SJCRH30 (cell line): ENCODE measurements at regions not wholly inside any gene's neighbourhood (a gene's known extent, or its start where the extent isn't known, plus 50 kb on each side); places are given as distances from the start of the nearest gene placed in this dataset.

ENCODE experiments used
- DNase-seq, 2 experiments: peaks; one replicate each; pipeline ENCODE4 v3.0.0-alpha.2; 2015 to 2020
- H3K27ac ChIP-seq: fragments of 250-450 bp; sonication (Bioruptor Pico); 2 replicates; pipeline ENCODE4 v1.5.1; 2020; ENCODE audit warnings: mild to moderate bottlenecking, moderate library complexity
- H3K27me3 ChIP-seq: fragments of 250-450 bp; sonication (Bioruptor Pico); 2 replicates; pipeline ENCODE4 v1.5.1; 2020; ENCODE audit warnings: mild to moderate bottlenecking, moderate library complexity
- H3K36me3 ChIP-seq: fragments of 250-450 bp; sonication (Bioruptor Pico); 2 replicates; pipeline ENCODE4 v1.5.1; 2020; ENCODE audit warnings: mild to moderate bottlenecking, moderate library complexity
- H3K4me1 ChIP-seq: fragments of 250-450 bp; sonication (Bioruptor Pico); 2 replicates; pipeline ENCODE4 v1.5.1; 2020; ENCODE audit warnings: mild to moderate bottlenecking, moderate library complexity
- H3K4me3 ChIP-seq: fragments of 250-450 bp; sonication (Bioruptor Pico); 2 replicates; pipeline ENCODE4 v1.5.1; 2020; ENCODE audit warnings: mild to moderate bottlenecking, moderate library complexity
- H3K9me3 ChIP-seq: fragments of 250-450 bp; sonication (Bioruptor Pico); replicated peaks from 2 replicates; pipeline ENCODE4 v1.5.1; 2020; ENCODE audit warnings: mild to moderate bottlenecking, moderate library complexity

DNA sequence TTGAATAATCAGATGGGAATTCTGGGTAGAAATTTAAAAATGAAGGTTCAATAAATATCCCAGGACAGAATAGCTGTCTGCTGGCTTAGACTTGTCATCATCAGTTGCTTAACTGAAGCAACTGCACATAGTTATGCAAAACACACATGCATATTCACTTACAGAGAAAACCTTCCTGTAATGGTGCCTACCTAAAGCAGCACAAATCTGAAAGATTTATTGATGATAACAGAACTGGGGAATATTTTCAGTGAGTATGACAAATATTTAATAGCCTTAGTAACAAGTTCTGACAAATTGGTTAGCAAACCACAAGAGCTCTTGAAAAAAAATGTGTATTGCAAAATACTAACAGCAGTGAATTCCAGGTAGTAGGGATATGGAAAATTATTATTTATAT is 606.8 kb upstream of the BOD1L1 start:
- Histone ChIP-seq H3K27me3 (no peaks in the 10 kb centered on the region), H3K4me1 (no peaks in the 10 kb centered on the region), H3K4me3 (no peak overlapping the region), H3K27ac (no peak overlapping the region), H3K9me3 (no peaks in the 10 kb centered on the region), H3K36me3 (no peaks in the 10 kb centered on the region)
- DNase-seq, result no peak

DNA sequence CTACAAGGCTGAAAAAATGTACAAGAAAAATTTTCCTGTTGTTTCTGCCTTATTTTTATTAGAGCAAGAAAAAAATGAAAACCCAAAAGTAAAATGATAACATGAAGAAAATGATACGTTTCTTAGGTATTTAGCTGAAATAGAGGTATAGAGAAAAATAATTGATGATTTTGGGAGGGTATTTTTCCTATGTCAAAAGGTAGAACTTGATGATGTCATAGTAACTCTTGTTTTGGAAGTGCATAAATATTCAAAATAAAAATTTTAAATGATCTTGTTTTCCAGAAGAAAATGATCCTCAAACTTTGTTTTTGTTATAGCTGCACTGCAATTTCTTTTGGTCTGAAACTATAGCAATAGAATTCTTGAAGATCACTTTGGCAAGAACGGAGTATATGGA is 608.8 kb upstream of the BOD1L1 start:
- no peaks in the 10 kb centered on the region for H3K36me3 ChIP-seq
- H3K27me3 ChIP-seq, result no peaks in the 10 kb centered on the region; the same call in 1 of the 2 replicates
- no peaks in the 10 kb centered on the region for H3K4me1 ChIP-seq
- DNase-seq, result no peak
- H3K4me3 ChIP-seq, result no peak overlapping the region
- no peaks in the 10 kb centered on the region for H3K9me3 ChIP-seq
- H3K27ac ChIP-seq, result no peak overlapping the region

DNA sequence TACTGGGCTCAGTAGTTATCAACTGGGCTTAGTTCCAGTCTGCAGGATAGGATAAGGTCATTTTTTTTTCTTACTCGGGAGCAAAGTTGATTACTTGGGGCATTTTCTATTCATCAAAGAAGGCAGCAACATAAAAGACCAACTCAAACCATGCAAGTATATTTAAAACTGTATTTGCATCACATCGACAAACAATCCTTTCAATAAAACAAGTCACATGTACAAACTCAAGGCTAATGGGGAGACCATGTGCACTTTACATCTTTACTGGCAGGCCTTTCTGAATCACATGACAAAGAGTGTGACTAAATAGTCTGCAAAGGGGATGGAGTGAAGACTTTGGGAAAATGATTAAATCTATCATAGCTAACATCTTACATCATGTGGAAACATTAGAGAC is 610.4 kb upstream of the BOD1L1 start:
- Histone ChIP-seq H3K27me3 (no peaks in the 10 kb centered on the region; the same call in 1 of the 2 replicates), H3K36me3 (no peaks in the 10 kb centered on the region), H3K9me3 (no peaks in the 10 kb centered on the region), H3K4me1 (no peaks in the 10 kb centered on the region), H3K4me3 (no peak overlapping the region), H3K27ac (no peak overlapping the region)
- DNase-seq, result no peak

DNA sequence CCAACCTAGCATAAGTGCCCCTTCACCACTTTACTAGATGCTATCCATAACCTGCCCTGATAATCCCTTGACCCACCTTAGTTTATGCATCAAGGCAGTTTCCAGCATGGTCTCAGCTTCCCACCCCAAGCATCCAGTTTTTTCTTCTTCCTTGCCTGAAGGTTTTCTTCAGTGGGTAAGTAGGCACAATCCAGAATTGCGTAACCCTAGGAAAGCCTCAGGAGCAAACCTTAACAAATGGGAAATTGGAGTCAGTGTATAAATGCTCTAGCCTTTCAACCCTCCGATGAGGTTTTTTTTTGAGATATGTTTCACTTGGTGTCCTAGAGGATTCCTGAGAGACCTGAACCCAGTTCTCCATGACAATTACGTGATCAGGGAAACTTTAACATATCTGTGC is 614.0 kb upstream of the BOD1L1 start:
- H3K4me3 ChIP-seq, result no peak overlapping the region
- H3K9me3 ChIP-seq, result no peaks in the 10 kb centered on the region
- H3K4me1 ChIP-seq, result no peaks in the 10 kb centered on the region
- no peak for DNase-seq
- no peak overlapping the region for H3K27ac ChIP-seq
- no peaks in the 10 kb centered on the region; the same call in 1 of the 2 replicates for H3K27me3 ChIP-seq
- H3K36me3 ChIP-seq, result no peaks in the 10 kb centered on the region

DNA sequence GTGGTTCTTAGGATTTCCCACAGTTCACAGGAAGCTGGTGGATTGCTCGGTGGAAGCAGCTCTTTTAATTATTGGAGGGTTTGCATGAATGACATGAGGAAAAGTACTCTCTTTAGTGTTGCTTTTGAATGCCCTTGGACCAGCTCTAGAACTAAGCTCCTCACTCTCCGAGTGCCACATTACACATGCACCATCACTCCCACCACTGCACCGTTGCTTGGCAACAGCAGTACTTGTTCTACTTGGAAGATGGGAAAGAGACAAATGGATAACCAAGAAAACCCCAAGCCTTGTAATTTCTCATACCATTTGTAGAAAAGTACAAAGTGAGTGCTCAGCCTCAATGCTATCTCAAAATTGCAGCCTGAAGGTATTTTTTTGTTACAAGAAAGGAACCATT is 620.2 kb upstream of the BOD1L1 start:
- Histone ChIP-seq H3K4me1 (no peaks in the 10 kb centered on the region), H3K27me3 (no peaks in the 10 kb centered on the region), H3K9me3 (no peaks in the 10 kb centered on the region), H3K36me3 (no peaks in the 10 kb centered on the region), H3K4me3 (no peak overlapping the region), H3K27ac (no peak overlapping the region)
- no peak for DNase-seq

DNA sequence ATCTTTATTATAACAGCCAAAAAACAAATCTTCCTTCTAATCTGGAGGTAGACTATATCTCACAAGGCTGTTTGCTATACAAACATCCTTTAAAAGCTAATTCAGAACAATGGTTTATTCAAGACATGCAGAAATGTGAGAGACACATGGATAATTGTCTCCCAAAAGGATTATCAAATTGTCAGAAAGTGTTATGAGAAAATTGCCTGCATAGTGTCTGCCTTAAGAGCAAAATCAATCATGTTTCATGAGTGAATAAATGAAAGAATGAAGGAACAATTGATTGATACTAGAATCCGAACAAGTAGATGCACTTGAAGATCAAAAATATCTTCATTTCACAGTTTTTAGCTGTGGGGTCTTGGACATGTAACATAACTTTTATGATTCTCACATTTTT is 621.7 kb upstream of the BOD1L1 start:
- no peaks in the 10 kb centered on the region for H3K9me3 ChIP-seq
- H3K36me3 ChIP-seq, result no peaks in the 10 kb centered on the region
- H3K27me3 ChIP-seq, result no peaks in the 10 kb centered on the region
- no peak overlapping the region for H3K27ac ChIP-seq
- no peak for DNase-seq
- H3K4me3 ChIP-seq, result no peak overlapping the region
- no peaks in the 10 kb centered on the region for H3K4me1 ChIP-seq

DNA sequence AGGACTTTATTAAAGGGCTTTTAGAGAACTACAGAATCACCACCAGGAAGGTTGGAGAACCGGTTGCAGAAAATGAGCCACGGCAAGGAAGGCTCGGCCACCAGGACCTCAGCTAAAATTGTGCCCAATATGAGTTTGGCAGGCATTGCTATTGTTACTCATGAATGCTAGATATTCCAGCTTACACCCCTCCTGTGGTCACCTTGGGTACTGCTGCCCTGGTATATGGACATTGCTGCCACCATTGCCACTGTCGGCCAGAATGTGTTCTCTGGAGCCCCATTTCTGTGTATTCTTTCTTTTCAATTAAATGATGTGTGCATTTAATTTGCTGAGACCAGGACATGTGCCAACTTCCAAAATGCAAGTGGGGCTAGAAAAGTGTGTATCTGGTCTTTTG is 626.7 kb upstream of the BOD1L1 start:
- peak; percentile 13 to 49 for DNase-seq
- no peaks in the 10 kb centered on the region for H3K4me1 ChIP-seq
- no peaks in the 10 kb centered on the region for H3K9me3 ChIP-seq
- H3K4me3 ChIP-seq, result no peak overlapping the region
- H3K27ac ChIP-seq, result no peak overlapping the region
- H3K36me3 ChIP-seq, result no peaks in the 10 kb centered on the region
- no peaks in the 10 kb centered on the region; the same call in 1 of the 2 replicates for H3K27me3 ChIP-seq

DNA sequence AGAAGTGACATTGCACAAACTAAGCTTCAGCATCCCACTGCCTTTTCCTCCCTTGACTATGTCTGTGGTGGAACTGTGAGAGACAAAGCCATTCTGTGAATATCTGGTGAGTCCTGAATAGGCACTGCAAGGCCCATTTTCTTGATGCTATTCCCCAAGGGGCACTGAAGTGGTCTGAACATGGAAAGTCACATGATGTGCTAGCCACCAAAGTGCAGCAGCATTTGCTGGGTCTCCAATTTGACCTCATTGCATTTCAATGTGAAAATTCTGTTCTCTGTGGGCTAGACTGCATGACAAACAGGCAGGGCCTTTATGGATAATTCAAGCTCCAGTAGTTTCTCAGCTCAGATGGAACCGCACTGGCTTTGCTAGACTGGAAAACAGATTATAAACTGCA is 627.4 kb upstream of the BOD1L1 start:
- Histone ChIP-seq H3K27ac (no peak overlapping the region), H3K27me3 (no peaks in the 10 kb centered on the region; the same call in 1 of the 2 replicates), H3K4me1 (no peaks in the 10 kb centered on the region), H3K9me3 (no peaks in the 10 kb centered on the region), H3K4me3 (no peak overlapping the region), H3K36me3 (no peaks in the 10 kb centered on the region)
- no peak for DNase-seq

DNA sequence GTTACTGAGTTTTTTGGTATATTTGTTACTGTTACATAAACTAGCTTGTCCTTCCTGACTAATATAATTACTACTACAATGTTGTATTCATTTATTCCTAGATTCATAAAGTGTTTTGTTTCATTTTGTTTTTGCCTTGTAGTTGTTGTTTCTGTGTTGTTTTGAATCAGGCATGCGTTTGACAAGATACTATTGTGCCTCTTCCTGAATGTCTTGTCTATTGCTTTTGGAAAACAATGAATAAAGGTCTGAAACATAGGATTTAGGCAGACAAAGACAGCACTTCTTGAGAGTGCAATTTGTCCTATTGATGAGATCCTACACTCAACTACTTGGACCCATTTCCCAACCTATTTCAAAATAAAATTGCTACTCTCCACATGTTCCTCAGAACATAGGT is 630.4 kb upstream of the BOD1L1 start:
- DNase-seq, result no peak
- no peak overlapping the region for H3K27ac ChIP-seq
- H3K36me3 ChIP-seq, result no peaks in the 10 kb centered on the region
- H3K4me3 ChIP-seq, result no peak overlapping the region
- H3K9me3 ChIP-seq, result no peaks in the 10 kb centered on the region
- H3K4me1 ChIP-seq, result no peaks in the 10 kb centered on the region
- H3K27me3 ChIP-seq, result no peaks in the 10 kb centered on the region; the same call in 1 of the 2 replicates

DNA sequence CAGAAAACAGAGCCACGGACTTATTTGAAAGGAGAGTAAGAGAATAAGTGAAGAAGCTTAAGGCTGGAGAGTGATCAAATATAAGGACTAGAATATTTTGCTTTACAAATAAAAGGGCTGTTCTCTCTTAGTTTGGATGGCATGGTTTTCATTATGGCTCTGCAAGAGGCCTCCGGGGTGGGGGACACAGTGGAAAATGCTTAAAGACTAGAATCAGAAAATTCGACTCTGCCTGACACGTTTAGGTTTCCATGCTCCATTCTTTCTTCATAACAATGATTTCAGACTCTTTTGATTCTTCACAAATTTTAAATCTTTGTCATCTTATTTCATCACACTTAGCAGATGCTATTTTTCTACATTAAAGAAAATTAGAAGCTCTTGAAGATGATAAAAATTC is 632.4 kb upstream of the BOD1L1 start:
- DNase-seq, result no peak
- Histone ChIP-seq H3K27me3 (no peaks in the 10 kb centered on the region; the same call in 1 of the 2 replicates), H3K27ac (no peak overlapping the region), H3K4me3 (no peak overlapping the region), H3K36me3 (no peaks in the 10 kb centered on the region), H3K9me3 (no peaks in the 10 kb centered on the region), H3K4me1 (no peaks in the 10 kb centered on the region)

DNA sequence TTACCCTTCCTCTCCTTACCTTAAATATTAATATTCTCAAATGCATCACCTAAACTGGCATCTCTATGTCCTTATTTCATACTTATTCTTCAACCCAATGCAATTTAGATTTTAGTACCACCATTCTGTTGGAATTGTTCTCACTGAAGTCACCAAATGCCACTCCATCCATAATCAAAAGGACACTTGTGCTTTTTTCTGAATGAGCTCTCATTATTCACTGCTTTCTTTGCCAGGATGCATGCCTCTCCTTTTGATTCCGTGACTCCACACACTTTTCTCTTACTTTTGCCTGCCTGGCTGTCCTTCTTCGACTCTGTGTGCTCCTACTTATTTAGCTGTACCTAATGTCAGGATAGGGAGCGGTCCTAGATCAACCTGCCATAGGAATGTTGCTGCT is 633.1 kb upstream of the BOD1L1 start:
- H3K27ac ChIP-seq, result no peak overlapping the region

DNA sequence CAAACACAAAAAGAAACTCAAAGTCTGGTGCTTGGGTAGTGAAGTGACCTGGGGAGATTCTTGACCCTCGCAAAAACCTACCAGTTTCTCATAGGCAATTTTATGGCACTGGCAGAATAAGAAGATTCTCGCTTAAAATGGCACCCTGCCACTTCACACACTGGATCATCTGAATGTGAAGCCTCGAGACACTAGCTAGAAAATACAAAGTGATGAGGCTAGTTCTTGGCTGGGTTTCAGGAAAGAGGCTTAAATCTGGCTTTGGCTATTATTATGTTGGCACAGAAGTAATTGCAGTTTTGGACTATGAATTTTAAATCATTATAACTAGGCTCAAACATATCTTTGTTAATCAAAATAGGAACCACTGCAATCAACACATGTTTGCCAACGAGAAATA is 634.7 kb upstream of the BOD1L1 start:
- no peak overlapping the region for H3K4me3 ChIP-seq
- DNase-seq, result no peak
- H3K27me3 ChIP-seq, result no peaks in the 10 kb centered on the region
- no peaks in the 10 kb centered on the region for H3K4me1 ChIP-seq
- no peaks in the 10 kb centered on the region for H3K36me3 ChIP-seq
- no peaks in the 10 kb centered on the region for H3K9me3 ChIP-seq
- H3K27ac ChIP-seq, result no peak overlapping the region

More for the DNA sequence above, 633.1 kb upstream of the BOD1L1 start:
- no peak overlapping the region for H3K4me3 ChIP-seq
- H3K27me3 ChIP-seq, result no peaks in the 10 kb centered on the region; the same call in 1 of the 2 replicates
- DNase-seq, result no peak
- no peaks in the 10 kb centered on the region for H3K4me1 ChIP-seq
- no peaks in the 10 kb centered on the region for H3K36me3 ChIP-seq
- no peaks in the 10 kb centered on the region for H3K9me3 ChIP-seq

DNA sequence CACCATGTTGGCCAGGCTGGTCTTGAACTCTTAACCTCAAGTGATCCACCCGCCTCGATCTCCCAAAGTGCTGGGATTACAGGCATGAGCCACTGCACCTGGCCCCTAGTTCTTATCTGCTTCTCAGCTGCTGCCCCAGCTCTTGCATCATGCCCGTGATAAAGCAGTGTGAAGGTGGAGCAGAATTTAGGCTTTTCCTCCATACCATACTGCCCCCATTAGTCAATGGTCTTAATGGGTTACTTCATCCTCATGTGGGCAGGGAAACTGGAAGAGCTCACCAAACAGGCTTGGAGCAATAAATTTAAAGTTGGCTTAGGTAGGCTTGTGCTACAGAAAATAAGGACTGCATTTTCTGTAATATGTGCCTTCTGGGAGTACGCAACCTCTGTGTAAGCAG is 636.9 kb upstream of the BOD1L1 start:
- DNase-seq, result peak in 1 of 2 experiments; percentile 1
- Histone ChIP-seq H3K36me3 (no peaks in the 10 kb centered on the region), H3K4me3 (no peak overlapping the region), H3K27ac (no peak overlapping the region), H3K4me1 (no peaks in the 10 kb centered on the region), H3K27me3 (no peaks in the 10 kb centered on the region), H3K9me3 (no peaks in the 10 kb centered on the region)

DNA sequence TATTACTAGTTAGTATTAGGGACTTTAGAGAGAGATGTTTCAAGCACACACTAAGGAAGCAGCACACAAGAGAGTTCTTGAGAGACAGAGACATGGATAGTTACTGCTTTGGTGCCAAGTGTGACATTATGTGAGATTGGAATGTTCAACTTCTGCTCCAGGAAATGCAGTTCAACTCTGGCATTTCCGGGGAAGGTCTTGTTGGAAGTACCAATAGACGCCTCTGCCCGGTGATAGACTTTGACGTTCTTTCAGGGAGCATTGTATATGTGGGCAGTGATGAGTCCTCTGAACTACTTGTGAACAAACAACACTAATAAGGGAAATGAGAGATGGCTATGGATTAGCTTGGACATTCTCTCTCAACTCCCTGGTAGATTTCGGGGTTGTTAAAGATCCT is 638.1 kb upstream of the BOD1L1 start:
- Histone ChIP-seq H3K36me3 (no peaks in the 10 kb centered on the region), H3K27me3 (no peaks in the 10 kb centered on the region)
- DNase-seq, result no peak

DNA sequence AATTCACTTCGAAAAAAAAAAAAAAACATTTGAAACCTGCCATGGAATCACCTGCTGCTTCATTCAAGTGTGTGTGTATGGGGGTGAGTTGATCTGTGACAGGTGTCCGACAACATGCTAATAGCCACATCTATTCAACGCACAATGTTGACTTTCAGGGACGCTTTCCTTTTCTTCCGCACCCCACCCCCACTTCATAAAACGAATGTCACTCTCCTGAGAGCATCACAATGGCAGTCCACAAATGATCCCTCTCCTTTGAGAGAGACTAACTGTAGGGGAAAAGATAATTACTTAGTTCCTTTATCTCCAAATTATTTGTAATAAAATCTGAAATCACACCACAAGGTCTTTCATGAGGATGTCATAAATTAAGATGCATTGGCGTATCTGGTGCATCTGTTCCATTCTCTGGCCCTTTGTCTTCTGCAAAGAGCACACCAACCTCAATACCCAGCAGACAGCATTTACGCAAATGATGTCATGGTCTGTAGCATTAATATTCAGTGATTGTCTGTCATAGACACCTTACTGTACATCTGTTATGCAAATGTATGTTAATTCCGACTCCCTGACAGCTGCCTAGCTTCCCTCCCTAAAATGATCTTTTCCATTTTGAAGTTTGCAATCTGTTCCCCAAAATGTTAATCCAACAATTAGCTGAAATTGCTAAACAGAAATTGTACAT is 640.0 kb upstream of the BOD1L1 start:
- Histone ChIP-seq H3K4me3 (no peak overlapping the region), H3K4me1 (no peaks in the 10 kb centered on the region), H3K9me3 (no peaks in the 10 kb centered on the region), H3K27me3 (no peaks in the 10 kb centered on the region), H3K36me3 (no peaks in the 10 kb centered on the region), H3K27ac (no peak overlapping the region)
- no peak for DNase-seq

More for the DNA sequence above, 638.1 kb upstream of the BOD1L1 start:
- H3K9me3 ChIP-seq, result no peaks in the 10 kb centered on the region
- H3K27ac ChIP-seq, result no peak overlapping the region
- no peak overlapping the region for H3K4me3 ChIP-seq
- H3K4me1 ChIP-seq, result no peaks in the 10 kb centered on the region

DNA sequence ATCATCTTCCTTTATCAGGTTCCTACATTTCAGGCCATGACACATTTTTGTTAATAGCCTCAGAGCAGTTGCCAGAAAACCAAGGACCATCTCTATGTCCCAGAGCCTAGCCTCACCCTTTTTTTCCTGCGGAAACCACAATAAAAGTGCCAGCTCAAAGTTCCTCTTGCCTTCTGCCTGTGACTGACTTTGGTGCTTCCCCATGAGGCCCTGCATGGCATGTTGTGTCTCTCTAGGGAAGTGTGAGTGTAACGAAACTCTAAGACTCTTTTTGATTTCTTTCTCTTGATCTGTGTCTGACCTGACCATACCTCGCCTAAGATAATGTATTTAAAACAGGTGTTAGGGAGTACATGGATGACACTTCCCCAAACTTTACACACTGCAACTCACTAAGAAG is 642.3 kb upstream of the BOD1L1 start:
- H3K9me3 ChIP-seq, result no peaks in the 10 kb centered on the region
- no peak for DNase-seq
- H3K27me3 ChIP-seq, result no peaks in the 10 kb centered on the region; the same call in 1 of the 2 replicates
- no peaks in the 10 kb centered on the region for H3K4me1 ChIP-seq
- H3K4me3 ChIP-seq, result no peak overlapping the region
- no peak overlapping the region for H3K27ac ChIP-seq
- H3K36me3 ChIP-seq, result no peaks in the 10 kb centered on the region
